Fibroblast of lung (primary cell): ENCODE measurements at regions not wholly inside any gene's neighbourhood (a gene's known extent, or its start where the extent isn't known, plus 50 kb on each side); places are given as distances from the start of the nearest gene placed in this dataset.

Experiments
- DNase-seq, 2 donors: peaks; one replicate each; pipeline versions ENCODE4 v3.0.0 to v3.0.0-alpha.2; 2010; ENCODE audit warnings: low read depth in 2 of 2
- H2AFZ ChIP-seq: 2 replicates; pipeline ENCODE4 v1.5.1; 2012; ENCODE audit warnings: low read length, control low read depth, inconsistent platforms
- H3K27ac ChIP-seq: 2 replicates; pipeline ENCODE4 v1.5.1; 2011; ENCODE audit warnings: low read length, control low read depth; ENCODE audit not compliant: insufficient read depth
- H3K27me3 ChIP-seq: 2 replicates; pipeline ENCODE4 v1.5.1; 2011; ENCODE audit warnings: mild to moderate bottlenecking, low read length; ENCODE audit not compliant: control insufficient read depth, insufficient read depth
- H3K36me3 ChIP-seq: 2 replicates; pipeline ENCODE4 v1.5.1; 2011; ENCODE audit warnings: low read length; ENCODE audit not compliant: control insufficient read depth, insufficient read depth
- H3K4me1 ChIP-seq: 2 replicates; pipeline ENCODE4 v1.5.1; 2011; ENCODE audit warnings: low read length; ENCODE audit not compliant: control insufficient read depth, insufficient read depth; ENCODE audit errors: extremely low read depth
- H3K4me2 ChIP-seq: 2 replicates; pipeline ENCODE4 v1.5.1; 2011; ENCODE audit warnings: low read length, control low read depth; ENCODE audit not compliant: insufficient read depth; ENCODE audit errors: extremely low read depth
- H3K4me3 ChIP-seq, 4 experiments: fragments of 200-600 bp in 1 of 4; sonication (generic) in 1 of 4; replicated peaks in 1 of 4; 2 replicates each; pipeline ENCODE4 v1.5.1; 2011 to 2016; ENCODE audit warnings: low read length in 4 of 4, low read depth in 3 of 4, mild to moderate bottlenecking in 3 of 4, control low read depth in 2 of 4, inconsistent platforms in 1 of 4, mixed read lengths in 1 of 4; ENCODE audit not compliant: insufficient read depth in 1 of 4; ENCODE audit errors: control extremely low read depth in 1 of 4
- H3K79me2 ChIP-seq: 2 replicates; pipeline ENCODE4 v1.5.1; 2012; ENCODE audit warnings: mild to moderate bottlenecking, low read length, inconsistent platforms; ENCODE audit not compliant: control insufficient read depth, insufficient read depth
- H3K9ac ChIP-seq: 2 replicates; pipeline ENCODE4 v1.5.1; 2011; ENCODE audit warnings: mild to moderate bottlenecking, low read length, control low read depth; ENCODE audit not compliant: insufficient read depth
- H3K9me3 ChIP-seq: 2 replicates; pipeline ENCODE4 v1.5.1; 2012; ENCODE audit warnings: low read depth, low read length; ENCODE audit not compliant: control insufficient read depth, insufficient read depth
- H4K20me1 ChIP-seq: 2 replicates; pipeline ENCODE4 v1.5.1; 2011; ENCODE audit warnings: low read length; ENCODE audit not compliant: control insufficient read depth, insufficient read depth; ENCODE audit errors: extremely low read depth
- CTCF ChIP-seq, 2 donors: IDR thresholded peaks in 1 of 2; conservative IDR thresholded peaks in 1 of 2; 1 replicate in 1 of 2; 2 replicates in 1 of 2; pipeline ENCODE4 v1.5.1; 2011 to 2012; ENCODE audit warnings: low read length in 2 of 2, control low read depth in 1 of 2, inconsistent platforms in 1 of 2, low read depth in 1 of 2, mild to moderate bottlenecking in 1 of 2
- EZH2 ChIP-seq: IDR thresholded peaks from 2 replicates; pipeline ENCODE4 v1.5.1; 2012; ENCODE audit warnings: low read length, control low read depth, mild to moderate bottlenecking; ENCODE audit errors: missing control alignments

GRCh38 chr16:51852892-51853291 is 694.1 kb downstream of the TOX3 start:
- no peak for DNase-seq
- Histone ChIP-seq H3K9ac (no peak overlapping the region), H2AFZ (no peak overlapping the region), H3K4me2 (no peak overlapping the region), H3K36me3 (no peaks in the 10 kb centered on the region), H3K27me3 (no peaks in the 10 kb centered on the region), H3K4me3 (no peak overlapping the region), H4K20me1 (no peaks in the 10 kb centered on the region), H3K4me1 (no peaks in the 10 kb centered on the region), H3K9me3 (no peaks in the 10 kb centered on the region), H3K79me2 (no peaks in the 10 kb centered on the region), H3K27ac (no peak overlapping the region)
- TF ChIP-seq EZH2 = no peak
- TF ChIP-seq CTCF (conservative IDR thresholded peaks at IDR 0.05 in 1 of 2, IDR thresholded peaks at IDR 0.05 in 1 of 2; ENCODE audit: low read depth in 1 of 2, low read length in 2 of 2) = no peak

GRCh38 chr16:51851111-51851510 is 695.8 kb downstream of the TOX3 start:
- no peak for TF ChIP-seq EZH2
- TF ChIP-seq CTCF (conservative IDR thresholded peaks at IDR 0.05 in 1 of 2, IDR thresholded peaks at IDR 0.05 in 1 of 2; ENCODE audit: low read depth in 1 of 2, low read length in 2 of 2) = no peak
- no peak overlapping the region for H3K27ac ChIP-seq

GRCh38 chr16:51849715-51850114 is 697.2 kb downstream of the TOX3 start:
- H3K9me3 ChIP-seq = no peaks in the 10 kb centered on the region
- TF ChIP-seq EZH2 (no peak), CTCF (conservative IDR thresholded peaks at IDR 0.05 in 1 of 2, IDR thresholded peaks at IDR 0.05 in 1 of 2; ENCODE audit: low read depth in 1 of 2, low read length in 2 of 2) (no peak)
- no peak overlapping the region for H3K27ac ChIP-seq
- no peak overlapping the region for H2AFZ ChIP-seq
- H3K9ac ChIP-seq = no peak overlapping the region
- no peaks in the 10 kb centered on the region for H4K20me1 ChIP-seq
- no peak overlapping the region for H3K4me2 ChIP-seq
- H3K4me3 ChIP-seq = no peak overlapping the region
- no peaks in the 10 kb centered on the region for H3K4me1 ChIP-seq
- no peaks in the 10 kb centered on the region for H3K79me2 ChIP-seq
- no peak for DNase-seq
- no peaks in the 10 kb centered on the region for H3K36me3 ChIP-seq
- no peaks in the 10 kb centered on the region for H3K27me3 ChIP-seq

More at GRCh38 chr16:51851111-51851510, 695.8 kb downstream of the TOX3 start:
- no peaks in the 10 kb centered on the region for H3K27me3 ChIP-seq
- H2AFZ ChIP-seq = no peak overlapping the region
- no peak overlapping the region for H3K4me3 ChIP-seq
- DNase-seq = no peak
- no peaks in the 10 kb centered on the region for H3K79me2 ChIP-seq
- H4K20me1 ChIP-seq = no peaks in the 10 kb centered on the region
- no peak overlapping the region for H3K4me2 ChIP-seq
- H3K9ac ChIP-seq = no peak overlapping the region
- H3K36me3 ChIP-seq = no peaks in the 10 kb centered on the region
- no peaks in the 10 kb centered on the region for H3K4me1 ChIP-seq
- H3K9me3 ChIP-seq = no peaks in the 10 kb centered on the region
